Immature natural killer cell (primary cell): ENCODE measurements at regions not wholly inside any gene's neighbourhood (a gene's known extent, or its start where the extent isn't known, plus 50 kb on each side); places are given as distances from the start of the nearest gene placed in this dataset.
"Not testable (repeated sequence)": the region's sequence is repeated elsewhere in the genome, so short reads cannot be mapped to it uniquely, and the experiment has no call there.

Experiments used
- DNase-seq, 3 donors: peaks; one replicate each; pipeline ENCODE4 v3.0.0; 2022; ENCODE audit warnings: mixed read lengths in 1 of 3
- H3K27ac Mint-ChIP-seq, 6 donors: one replicate each; pipeline ENCODE4 v1.8.0; 2020; ENCODE audit warnings: mixed read lengths in 6 of 6, mild to moderate bottlenecking in 5 of 6, inconsistent platforms in 4 of 6, moderate library complexity in 3 of 6
- H3K27me3 Mint-ChIP-seq, 3 donors: one replicate each; pipeline ENCODE4 v1.8.0; 2020 to 2021; ENCODE audit warnings: low read depth in 3 of 3, mild to moderate bottlenecking in 3 of 3, mixed read lengths in 3 of 3, moderate library complexity in 3 of 3, inconsistent platforms in 1 of 3
- H3K36me3 Mint-ChIP-seq, 3 donors: one replicate each; pipeline ENCODE4 v1.8.0; 2020; ENCODE audit warnings: mixed read lengths in 3 of 3, inconsistent platforms in 2 of 3, mild to moderate bottlenecking in 2 of 3
- H3K4me1 Mint-ChIP-seq, 2 donors: one replicate each; pipeline ENCODE4 v1.8.0; 2020; ENCODE audit warnings: inconsistent platforms in 2 of 2, mild to moderate bottlenecking in 2 of 2, mixed read lengths in 2 of 2, moderate library complexity in 1 of 2
- H3K4me3 Mint-ChIP-seq, 5 donors: one replicate each; pipeline ENCODE4 v1.8.0; 2020; ENCODE audit warnings: mild to moderate bottlenecking in 5 of 5, mixed read lengths in 5 of 5, inconsistent platforms in 3 of 5, moderate library complexity in 3 of 5
- H3K9me3 Mint-ChIP-seq, 6 donors: one replicate each; pipeline ENCODE4 v1.8.0; 2020; ENCODE audit warnings: mild to moderate bottlenecking in 6 of 6, mixed read lengths in 6 of 6, inconsistent platforms in 4 of 6, moderate library complexity in 3 of 6

- H3K4me3 Mint-ChIP-seq, H3K36me3 Mint-ChIP-seq, H3K27ac Mint-ChIP-seq, H3K4me1 Mint-ChIP-seq, H3K27me3 Mint-ChIP-seq, DNase-seq, H3K9me3 Mint-ChIP-seq: not testable (repeated sequence)
These were observed 123.7 kb downstream of the LIMS4 start for GRCh38 chr2:110348902-110349301.

GRCh38 chr2:110344405-110345035 is 128.1 kb downstream of the LIMS4 start:
- not testable (repeated sequence) for H3K4me3 Mint-ChIP-seq, H3K36me3 Mint-ChIP-seq, H3K4me1 Mint-ChIP-seq, H3K27ac Mint-ChIP-seq, DNase-seq, H3K9me3 Mint-ChIP-seq, H3K27me3 Mint-ChIP-seq

- not testable (repeated sequence) for H3K36me3 Mint-ChIP-seq, DNase-seq, H3K27me3 Mint-ChIP-seq, H3K4me3 Mint-ChIP-seq, H3K9me3 Mint-ChIP-seq, H3K27ac Mint-ChIP-seq, H3K4me1 Mint-ChIP-seq
These were observed 129.7 kb upstream of the MTLN start for GRCh38 chr2:110342077-110342476.

- not testable (repeated sequence) for H3K27ac Mint-ChIP-seq, H3K9me3 Mint-ChIP-seq, H3K4me1 Mint-ChIP-seq, H3K27me3 Mint-ChIP-seq, H3K36me3 Mint-ChIP-seq, H3K4me3 Mint-ChIP-seq, DNase-seq
These were observed 126.8 kb upstream of the MTLN start for GRCh38 chr2:110339126-110339525.

DNA sequence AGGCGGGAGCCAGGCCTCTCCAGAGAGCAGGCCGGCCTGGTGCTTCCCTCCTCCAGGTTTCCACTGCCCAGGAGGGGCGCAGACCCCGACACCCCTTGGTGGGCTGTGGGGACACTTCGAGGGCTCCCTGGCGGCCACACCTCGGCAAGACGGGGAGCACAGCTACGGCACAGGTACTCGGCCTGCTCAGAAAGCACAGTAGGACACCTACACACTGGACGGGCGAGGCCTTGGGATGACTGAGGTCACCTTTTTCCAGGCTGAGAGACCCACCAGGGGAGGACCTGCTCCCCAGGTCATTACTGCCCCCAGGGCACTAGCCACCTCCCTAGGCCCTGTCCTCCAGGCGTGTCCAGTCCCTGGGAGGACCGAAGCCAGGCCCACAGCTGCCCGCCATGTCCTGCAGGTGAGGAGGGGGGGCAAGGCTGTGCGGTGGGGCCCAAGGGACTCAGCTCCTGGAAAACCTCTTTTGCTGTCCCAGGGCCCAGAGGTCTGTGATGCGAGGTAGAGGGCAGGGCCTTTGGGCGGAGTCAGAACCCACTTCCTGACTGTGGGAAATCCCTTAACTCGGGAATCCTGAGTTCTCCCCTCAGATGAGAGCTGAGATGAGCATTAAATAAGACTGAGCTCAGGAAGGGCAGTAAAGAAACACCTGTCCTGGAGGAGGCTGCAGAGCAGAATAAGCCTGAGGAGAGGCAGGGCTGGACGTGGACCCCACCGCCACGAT is 126.1 kb upstream of the MTLN start:
- not testable (repeated sequence) for H3K4me3 Mint-ChIP-seq, H3K27ac Mint-ChIP-seq, H3K4me1 Mint-ChIP-seq, H3K9me3 Mint-ChIP-seq, H3K27me3 Mint-ChIP-seq, H3K36me3 Mint-ChIP-seq, DNase-seq

DNA sequence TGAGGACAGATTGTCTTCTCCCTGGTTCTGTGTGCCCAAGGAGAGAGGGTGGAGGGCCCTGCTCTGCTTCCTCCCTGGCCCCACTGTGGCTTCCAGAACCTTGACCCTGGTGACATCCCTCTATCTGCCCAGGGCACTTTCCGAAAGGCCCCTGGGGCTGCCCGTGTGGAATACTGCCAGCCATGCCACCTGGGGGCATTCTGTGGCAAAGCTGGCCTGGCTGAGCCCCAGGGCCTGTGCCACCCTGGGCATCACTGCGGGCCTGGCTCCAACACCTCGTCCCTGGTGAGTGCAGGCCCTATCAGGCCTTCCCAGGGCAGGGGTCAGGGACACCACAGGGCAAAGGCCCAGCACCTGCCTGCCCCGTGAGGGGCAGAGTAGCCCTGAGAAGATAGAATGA is 123.7 kb upstream of the MTLN start:
- DNase-seq, H3K9me3 Mint-ChIP-seq, H3K36me3 Mint-ChIP-seq, H3K27me3 Mint-ChIP-seq, H3K4me1 Mint-ChIP-seq, H3K27ac Mint-ChIP-seq, H3K4me3 Mint-ChIP-seq: not testable (repeated sequence)

DNA sequence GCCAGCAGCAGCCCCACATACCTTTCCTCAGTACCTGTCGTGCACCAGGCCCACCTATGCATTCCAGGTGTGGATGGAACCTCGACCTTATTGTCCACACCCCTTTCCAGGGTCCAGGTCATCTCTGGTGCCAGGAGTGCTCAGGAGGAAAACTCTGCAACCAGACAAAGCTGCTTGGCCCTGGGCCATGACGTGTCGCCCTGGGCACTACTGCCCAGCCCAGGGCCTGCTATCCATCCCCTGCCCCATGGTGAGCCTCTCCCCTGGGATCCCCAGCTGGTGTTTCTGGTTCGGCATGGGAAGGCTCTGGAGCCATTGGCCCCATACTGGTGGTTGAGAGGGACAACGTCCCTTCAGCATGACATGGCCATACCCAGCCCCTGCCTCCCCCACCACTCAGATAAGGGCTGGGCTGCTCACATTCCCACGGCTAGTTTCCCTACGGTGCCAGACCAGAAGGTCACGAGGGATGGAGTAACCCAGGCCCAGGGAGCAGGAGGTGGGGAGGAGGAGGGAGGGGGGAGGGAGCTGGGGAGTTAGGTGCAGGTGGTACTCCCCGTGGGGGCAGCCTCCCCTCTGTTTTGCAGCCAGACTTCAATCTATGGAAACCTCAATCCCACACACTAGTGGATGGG is 123.2 kb upstream of the MTLN start:
- H3K4me1 Mint-ChIP-seq, H3K4me3 Mint-ChIP-seq, H3K36me3 Mint-ChIP-seq, H3K27ac Mint-ChIP-seq, H3K27me3 Mint-ChIP-seq, H3K9me3 Mint-ChIP-seq, DNase-seq: not testable (repeated sequence)

DNA sequence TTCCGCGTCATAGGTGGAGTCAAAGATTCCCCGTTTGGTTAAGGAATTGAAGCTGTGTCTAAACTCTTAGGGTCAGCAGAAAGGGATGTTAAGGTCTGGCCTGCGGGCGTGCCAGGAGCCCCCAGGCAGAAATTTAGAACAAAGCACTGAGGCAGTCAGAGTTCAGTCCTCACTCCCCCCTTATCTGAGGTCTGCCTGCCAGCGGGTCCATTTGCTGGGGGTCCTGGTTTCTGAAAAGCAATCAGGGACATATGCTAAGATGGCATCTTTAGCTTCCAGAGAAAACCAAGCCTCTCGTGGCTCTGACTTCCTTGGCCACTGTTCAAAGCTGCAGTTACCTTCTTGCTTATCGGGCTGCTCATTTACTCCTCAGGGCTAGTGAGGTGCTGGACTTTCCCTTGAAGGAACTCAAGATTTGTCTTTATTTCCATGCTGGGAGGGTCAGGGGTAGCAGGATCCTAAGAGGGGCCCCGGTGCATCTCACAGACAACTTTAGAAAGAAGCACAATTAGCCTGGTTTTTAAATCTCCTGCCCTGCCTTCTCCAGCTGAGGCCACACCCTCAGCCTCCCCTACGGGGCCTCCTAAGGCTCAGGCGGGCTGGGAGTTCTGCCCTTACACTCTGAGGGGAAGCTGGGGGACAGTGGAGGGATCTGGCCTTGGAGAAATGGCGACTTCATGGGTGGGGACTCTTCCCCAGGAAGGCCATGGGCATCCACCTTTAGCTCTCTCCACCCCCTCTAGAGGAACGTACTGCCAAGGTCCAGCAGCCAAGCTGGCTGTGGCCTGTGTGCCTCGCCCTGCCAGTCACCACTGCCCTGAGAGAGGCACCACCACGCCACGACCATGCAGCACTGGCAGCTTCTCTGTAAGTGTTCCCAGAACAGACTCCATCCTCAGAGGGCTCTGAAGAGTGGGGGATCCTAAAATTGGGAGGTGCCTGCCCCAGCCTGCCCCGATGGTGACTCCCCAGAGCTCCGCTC is 121.1 kb upstream of the MTLN start:
- H3K4me3 Mint-ChIP-seq, H3K4me1 Mint-ChIP-seq, H3K27me3 Mint-ChIP-seq, H3K9me3 Mint-ChIP-seq, H3K36me3 Mint-ChIP-seq, DNase-seq, H3K27ac Mint-ChIP-seq: not testable (repeated sequence)

DNA sequence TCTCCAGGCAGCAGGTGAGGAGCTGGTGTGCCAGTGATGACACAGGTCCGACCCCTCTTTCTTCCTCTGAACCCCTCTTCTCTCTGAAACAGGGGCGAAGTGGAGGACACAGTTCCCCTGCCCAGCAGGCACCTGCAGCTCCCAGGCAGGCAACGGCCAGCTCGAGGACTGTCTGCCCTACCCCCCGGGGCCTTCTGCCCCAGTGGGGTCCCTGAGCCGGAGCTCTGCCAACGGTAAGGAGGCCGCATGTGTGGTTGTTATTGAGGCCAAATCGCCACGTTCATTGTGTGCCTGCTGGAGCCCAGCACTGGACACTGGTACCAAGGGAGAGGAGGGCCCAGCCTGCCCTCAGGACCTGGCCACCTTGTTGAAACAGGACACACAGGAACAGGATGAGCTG is 119.3 kb upstream of the MTLN start:
- not testable (repeated sequence) for H3K27me3 Mint-ChIP-seq, H3K4me1 Mint-ChIP-seq, H3K9me3 Mint-ChIP-seq, H3K27ac Mint-ChIP-seq, H3K4me3 Mint-ChIP-seq, DNase-seq, H3K36me3 Mint-ChIP-seq

DNA sequence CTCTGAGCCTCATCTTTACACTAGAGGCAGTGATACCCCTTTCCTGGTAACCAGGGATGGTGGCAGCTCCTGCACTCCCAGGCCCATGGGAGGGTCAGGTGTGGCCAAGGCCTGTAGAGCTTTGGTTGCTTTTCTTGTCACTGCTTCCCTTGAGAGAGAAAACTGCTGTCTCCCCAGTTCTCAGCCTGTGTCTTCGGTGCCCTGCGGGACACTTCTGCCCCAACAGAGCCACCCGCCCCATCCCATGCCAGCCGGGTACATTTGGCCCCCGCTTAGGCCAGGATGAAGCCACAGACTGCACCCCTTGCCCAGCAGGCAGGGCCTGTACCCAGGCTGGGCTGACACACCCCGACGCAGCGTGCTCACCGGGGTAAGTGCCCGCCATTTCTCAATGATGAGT is 117.4 kb upstream of the MTLN start:
- not testable (repeated sequence) for H3K9me3 Mint-ChIP-seq, DNase-seq, H3K36me3 Mint-ChIP-seq, H3K27me3 Mint-ChIP-seq, H3K4me3 Mint-ChIP-seq, H3K4me1 Mint-ChIP-seq, H3K27ac Mint-ChIP-seq

DNA sequence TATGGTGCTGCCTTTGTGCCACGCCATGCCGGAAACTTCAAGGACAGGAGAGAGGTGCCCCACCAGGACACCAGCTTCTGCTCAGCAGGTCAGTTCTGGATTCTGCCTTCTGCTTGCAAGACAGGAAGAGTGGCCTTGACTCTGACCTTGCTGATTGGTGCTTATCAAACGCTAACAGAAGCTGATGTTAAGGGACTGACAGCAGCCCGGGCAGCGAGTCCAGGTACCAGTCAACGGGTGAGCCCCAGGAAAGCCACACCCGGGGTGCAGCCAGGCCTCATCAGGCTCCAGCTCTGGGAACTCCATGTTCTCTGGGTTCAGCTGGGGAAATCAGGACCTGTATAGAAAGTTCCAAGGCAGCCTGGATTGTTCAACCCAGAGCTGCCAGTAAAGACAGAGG is 116.8 kb upstream of the MTLN start:
- not testable (repeated sequence) for DNase-seq, H3K27ac Mint-ChIP-seq, H3K4me1 Mint-ChIP-seq, H3K4me3 Mint-ChIP-seq, H3K9me3 Mint-ChIP-seq, H3K27me3 Mint-ChIP-seq, H3K36me3 Mint-ChIP-seq

DNA sequence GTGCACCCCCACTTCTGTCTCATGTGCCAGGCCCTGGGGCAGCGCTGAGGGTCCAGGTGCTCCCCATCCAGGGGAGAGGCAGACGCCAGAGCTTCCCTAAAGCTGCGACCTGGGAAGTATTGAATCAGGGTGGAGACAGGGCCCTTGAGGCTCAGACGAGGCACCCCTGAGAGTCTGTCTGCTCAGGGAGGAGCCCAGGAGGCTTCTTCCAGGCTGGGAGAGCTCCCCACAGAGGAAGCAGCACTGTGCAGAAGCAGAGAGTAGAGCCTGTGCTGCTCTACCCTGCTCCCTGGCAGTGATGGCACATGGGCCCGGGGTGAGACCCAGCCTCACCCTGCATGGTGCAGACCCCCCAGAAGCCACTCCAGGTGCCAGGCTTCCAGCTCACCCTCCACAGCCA is 116.3 kb upstream of the MTLN start:
- not testable (repeated sequence) for H3K4me1 Mint-ChIP-seq, H3K4me3 Mint-ChIP-seq, H3K9me3 Mint-ChIP-seq, H3K36me3 Mint-ChIP-seq, H3K27me3 Mint-ChIP-seq, H3K27ac Mint-ChIP-seq, DNase-seq

- H3K4me3 Mint-ChIP-seq, H3K27ac Mint-ChIP-seq, H3K36me3 Mint-ChIP-seq, H3K27me3 Mint-ChIP-seq, H3K4me1 Mint-ChIP-seq, DNase-seq, H3K9me3 Mint-ChIP-seq: not testable (repeated sequence)
These were observed 111.5 kb upstream of the MTLN start for GRCh38 chr2:110323832-110324231.

DNA sequence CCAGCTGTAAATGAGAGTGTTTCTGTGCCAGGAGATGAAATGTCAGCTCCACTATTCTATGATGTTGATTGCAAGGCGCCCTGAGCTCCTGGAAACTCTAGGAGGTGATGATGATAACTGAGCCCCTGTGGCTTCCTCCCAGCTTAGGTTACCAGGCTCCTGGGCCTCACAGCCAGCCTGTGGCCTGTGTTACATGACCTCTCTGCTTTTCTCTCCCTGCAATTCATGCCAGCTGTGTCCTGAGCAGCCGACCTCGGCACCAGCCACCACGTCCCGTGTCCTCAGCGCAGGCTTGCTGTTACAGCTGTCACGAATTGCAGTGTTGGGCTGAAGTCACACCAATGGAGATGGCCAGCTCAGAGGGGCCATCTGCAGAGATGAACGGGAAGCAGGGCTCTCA is 110.2 kb upstream of the MTLN start:
- not testable (repeated sequence) for H3K27ac Mint-ChIP-seq, DNase-seq, H3K36me3 Mint-ChIP-seq, H3K4me3 Mint-ChIP-seq, H3K27me3 Mint-ChIP-seq, H3K4me1 Mint-ChIP-seq, H3K9me3 Mint-ChIP-seq
